K562 (cell line): ENCODE measurements at regions not wholly inside any gene's neighbourhood (a gene's known extent, or its start where the extent isn't known, plus 50 kb on each side); places are given as distances from the start of the nearest gene placed in this dataset.

Experiments
- ATAC-seq: fragments of 200-7000 bp; cut with Tn5 transposase; 3 replicates; pipeline ENCODE4 v1.9.1; 2020; ENCODE audit warnings: moderate library complexity
- BruUV-seq: library from RNA; stranded (reverse); fragments of 400-500 nt; replicated peaks from 2 replicates; lab custom pipeline; 2021; lab: Mats Ljungman, UMichigan
- CTCF ChIA-PET: fragments of 300-600 bp; formaldehyde crosslinking; extraction: SDS; loops from one replicate; lab custom pipeline; 2021; ENCODE audit warnings: low intra/inter-chr PET ratio; lab: Yijun Ruan, JAX
- POLR2A ChIA-PET: fragments of 300-600, 350-650 bp; sonication (Branson Sonifier 250); formaldehyde crosslinking; extraction: SDS; loops from one replicate; lab custom pipeline; 2021; ENCODE audit warnings: antibody characterized with exemption, inconsistent platforms; lab: Yijun Ruan, JAX
- DNase-seq, 4 experiments: peaks; one replicate each; pipeline versions ENCODE4 v3.0.0 to v3.0.0-alpha.2; 2011 to 2018; ENCODE audit warnings: low spot score in 3 of 4, mixed read lengths in 3 of 4; ENCODE audit errors: extremely low read depth in 1 of 4
- FAIRE-seq: peaks from 2 replicates; lab custom pipeline; 2011; peaks lifted over from hg19 to GRCh38; lab: Jason Lieb, UNC
- H2AFZ ChIP-seq: 2 replicates; pipeline ENCODE4 v1.6.0; 2011; ENCODE audit warnings: low read depth, low read length, control low read depth, inconsistent platforms
- H3K27ac ChIP-seq: fragments of 200-600 bp; 3 replicates; pipeline ENCODE4 v1.8.0; 2011; ENCODE audit warnings: low read depth, mild to moderate bottlenecking, control low read depth, inconsistent platforms, low read length, moderate library complexity, mixed read lengths; ENCODE audit errors: extremely low read depth
- H3K27me3 ChIP-seq, 2 experiments: fragments of 300-600 bp in 1 of 2; 2 replicates in 1 of 2; 3 replicates in 1 of 2; pipeline versions ENCODE4 v1.6.0 to v1.8.0; 2011; ENCODE audit warnings: inconsistent platforms in 2 of 2, low read length in 2 of 2, mild to moderate bottlenecking in 1 of 2, mixed read lengths in 1 of 2, moderate library complexity in 1 of 2; ENCODE audit not compliant: control insufficient read depth in 2 of 2, insufficient read depth in 2 of 2
- H3K36me3 ChIP-seq: fragments of 300-600 bp; 3 replicates; pipeline ENCODE4 v1.8.0; 2011; ENCODE audit warnings: mild to moderate bottlenecking, low read length, inconsistent platforms; ENCODE audit not compliant: control insufficient read depth, insufficient read depth
- H3K4me1 ChIP-seq, 2 experiments: fragments of 200-600 bp in 1 of 2; replicated peaks in 1 of 2; 2 replicates in 1 of 2; 3 replicates in 1 of 2; pipeline versions ENCODE4 v1.5.1 to v1.8.0; 2011; ENCODE audit warnings: inconsistent platforms in 2 of 2, low read length in 2 of 2, mild to moderate bottlenecking in 1 of 2, mixed read lengths in 1 of 2, moderate library complexity in 1 of 2; ENCODE audit not compliant: control insufficient read depth in 2 of 2, insufficient read depth in 2 of 2
- H3K4me2 ChIP-seq: 2 replicates; pipeline ENCODE4 v1.6.1; 2011; ENCODE audit warnings: low read length, control low read depth, inconsistent platforms, mixed read lengths; ENCODE audit not compliant: insufficient read depth
- H3K4me3 ChIP-seq: fragments of 200-600 bp; sonication (generic), shearing (Covaris generic); 2 replicates; pipeline ENCODE4 v1.5.1; 2016; ENCODE audit warnings: control low read depth, inconsistent platforms
- H3K79me2 ChIP-seq: fragments of 200-600 bp; 3 replicates; pipeline ENCODE4 v1.8.0; 2011; ENCODE audit warnings: low read length, inconsistent platforms; ENCODE audit not compliant: control insufficient read depth, insufficient read depth
- H3K9ac ChIP-seq, 2 experiments: 2 replicates each; pipeline versions ENCODE4 v1.6.0 to v1.6.1; 2011; ENCODE audit warnings: low read depth in 2 of 2, low read length in 2 of 2, control low read depth in 1 of 2, inconsistent platforms in 1 of 2, mild to moderate bottlenecking in 1 of 2, mixed read lengths in 1 of 2; ENCODE audit not compliant: insufficient read depth in 1 of 2
- H3K9me1 ChIP-seq: one replicate; pipeline ENCODE4 v1.6.0; 2011; ENCODE audit warnings: inconsistent platforms, mild to moderate bottlenecking, low read length, moderate library complexity; ENCODE audit not compliant: control insufficient read depth, insufficient read depth
- H3K9me3 ChIP-seq: replicated peaks from 2 replicates; pipeline ENCODE4 v1.5.1; 2011; ENCODE audit warnings: low read depth, low read length, inconsistent platforms; ENCODE audit not compliant: control insufficient read depth, insufficient read depth
- H4K20me1 ChIP-seq: replicated peaks from 2 replicates; pipeline ENCODE4 v1.6.1; 2011; ENCODE audit warnings: low read length, inconsistent platforms, mixed read lengths; ENCODE audit not compliant: control insufficient read depth, insufficient read depth
- EP400 ChIP-seq: fragments of 450-650 bp; IDR thresholded peaks from 2 replicates; pipeline ENCODE4 v1.6.1; 2017; ENCODE audit warnings: antibody characterized with exemption, mild to moderate bottlenecking, moderate library complexity
- FOXM1 ChIP-seq, 2 experiments: fragments of 450-650 bp in 1 of 2; sonication (generic) in 1 of 2; formaldehyde crosslinking in 1 of 2; IDR thresholded peaks; 2 replicates each; pipeline versions ENCODE4 v1.6.1 to v1.9.0; 2017 to 2022; ENCODE audit warnings: low read depth in 2 of 2, mild to moderate bottlenecking in 2 of 2, missing genetic modification reagents in 1 of 2, moderate library complexity in 1 of 2
- IRF1 ChIP-seq: sonication (generic); formaldehyde crosslinking; IDR thresholded peaks from 2 replicates; pipeline ENCODE4 v1.8.0; 2022; ENCODE audit warnings: missing genetic modification reagents, mild to moderate bottlenecking, borderline replicate concordance
- KDM5B ChIP-seq: fragments of 200-600 bp; sonication (generic); IDR thresholded peaks from 2 replicates; pipeline ENCODE4 v1.6.1; 2012; ENCODE audit warnings: low read depth, mild to moderate bottlenecking, moderate library complexity, low read length, control low read depth, inconsistent platforms; ENCODE audit not compliant: insufficient replicate concordance
- LCOR ChIP-seq: sonication (generic); formaldehyde crosslinking; IDR thresholded peaks from 2 replicates; pipeline ENCODE4 v1.8.0; 2022; ENCODE audit warnings: mild to moderate bottlenecking, missing genetic modification reagents
- MXD1 ChIP-seq: fragments of 250-450 bp; sonication (Bioruptor Pico); IDR thresholded peaks from 2 replicates; pipeline ENCODE4 v1.8.0; 2021; ENCODE audit warnings: borderline replicate concordance, mild to moderate bottlenecking, moderate library complexity; ENCODE audit not compliant: poor library complexity, severe bottlenecking
- NBN ChIP-seq: fragments of 450-650 bp; IDR thresholded peaks from 2 replicates; pipeline ENCODE4 v1.6.1; 2016; ENCODE audit warnings: low read depth, mild to moderate bottlenecking
- NCOR1 ChIP-seq: fragments of 450-650 bp; IDR thresholded peaks from 2 replicates; pipeline ENCODE4 v1.6.1; 2016; ENCODE audit warnings: mild to moderate bottlenecking, moderate library complexity
- PRPF4 ChIP-seq: fragments of 200-400 bp; formaldehyde crosslinking; IDR thresholded peaks from one replicate; pipeline ENCODE4 v1.6.1; 2017; ENCODE audit warnings: low read length, low read depth, mild to moderate bottlenecking; ENCODE audit not compliant: insufficient read depth, poor library complexity, severe bottlenecking
- ZNF12 ChIP-seq: sonication (generic); formaldehyde crosslinking; IDR thresholded peaks from 2 replicates; pipeline ENCODE4 v1.4.0; 2020; ENCODE audit warnings: mild to moderate bottlenecking, missing genetic modification reagents
- ZNF699 ChIP-seq: fragments of 250-450 bp; sonication (Bioruptor Pico); IDR thresholded peaks from 2 replicates; pipeline ENCODE4 v1.8.0; 2021; ENCODE audit warnings: mild to moderate bottlenecking, moderate library complexity; ENCODE audit not compliant: insufficient replicate concordance
- WGBS: fragments of 100-300 bp; shearing (Covaris generic); methylation state at CpG from one replicate; pipeline ENCODE4 v1.1.6; 2016; ENCODE audit warnings: low coverage, mixed read lengths; ENCODE audit not compliant: insufficient coverage; ENCODE audit errors: missing lambda C conversion rate; 5-methylcytosine and 5-hydroxymethylcytosine counted together
- in situ Hi-C: fragments of 300-500 bp; cut with MboI; formaldehyde crosslinking; loops from 4 replicates; pipeline ENCODE4 v1.15.0; 2018; ENCODE audit warnings: inconsistent platforms, mixed read lengths
- intact Hi-C: fragments of 100-400 bp; cut with micrococcal nuclease; formaldehyde crosslinking; loops from 2 replicates; pipeline ENCODE4 v1.14.2; 2022

GRCh38 chr20:30168025-30168799, 1089.3 kb upstream of the DEFB115 start (continued):
- TF ChIP-seq MXD1 (CRISPR knock-in tag) = no peak
- TF ChIP-seq, all 486 proteins: peak for 0

GRCh38 chr20:30168800-30169138, 1088.7 kb upstream of the DEFB115 start:
- no peaks in the 10 kb centered on the region for H3K79me2 ChIP-seq
- intact Hi-C loops = no loop called here
- H3K4me2 ChIP-seq = no peak overlapping the region
- no peak overlapping the region for H3K27ac ChIP-seq
- no peak for ATAC-seq
- H2AFZ ChIP-seq = no peak overlapping the region
- BruUV-seq = no TSS peak
- ChIA-PET CTCF (no interaction called here), POLR2A (no interaction called here)
- no peak for DNase-seq
- H3K9ac ChIP-seq = no peak overlapping the region
- no peak for FAIRE-seq
- in situ Hi-C loops = no loop called here
- no peaks in the 10 kb centered on the region for H3K9me3 ChIP-seq
- H3K4me1 ChIP-seq = no peaks in the 10 kb centered on the region; a peak in 1 of 5 replicates
- WGBS = no CpG with 5 or more reads among the region's 11 CpGs
- H3K36me3 ChIP-seq = no peaks in the 10 kb centered on the region
- H4K20me1 ChIP-seq = no peaks in the 10 kb centered on the region
- H3K27me3 ChIP-seq = no peaks in the 10 kb centered on the region
- no peaks in the 10 kb centered on the region for H3K9me1 ChIP-seq
- H3K4me3 ChIP-seq = no peak overlapping the region
- TF ChIP-seq NCOR1 (no peak), EP400 (no peak), IRF1 (CRISPR knock-in tag) (no peak), FOXM1 (IDR thresholded peaks at IDR 0.05; ENCODE audit: low read depth) (no peak), FOXM1 (CRISPR knock-in tag; IDR thresholded peaks at IDR 0.05; ENCODE audit: low read depth) (no peak), LCOR (CRISPR knock-in tag) (no peak), PRPF4 (no peak), KDM5B (no peak), NBN (no peak), ZNF699 (CRISPR knock-in tag) (no peak), ZNF12 (no peak)
